ENCODE measurements at regions not wholly inside any gene's neighbourhood (a gene's known extent, or its start where the extent isn't known, plus 50 kb on each side); places are given as distances from the start of the nearest gene placed in this dataset.
"Not testable (repeated sequence)": the region's sequence is repeated elsewhere in the genome, so short reads cannot be mapped to it uniquely, and the experiment has no call there.

DNA sequence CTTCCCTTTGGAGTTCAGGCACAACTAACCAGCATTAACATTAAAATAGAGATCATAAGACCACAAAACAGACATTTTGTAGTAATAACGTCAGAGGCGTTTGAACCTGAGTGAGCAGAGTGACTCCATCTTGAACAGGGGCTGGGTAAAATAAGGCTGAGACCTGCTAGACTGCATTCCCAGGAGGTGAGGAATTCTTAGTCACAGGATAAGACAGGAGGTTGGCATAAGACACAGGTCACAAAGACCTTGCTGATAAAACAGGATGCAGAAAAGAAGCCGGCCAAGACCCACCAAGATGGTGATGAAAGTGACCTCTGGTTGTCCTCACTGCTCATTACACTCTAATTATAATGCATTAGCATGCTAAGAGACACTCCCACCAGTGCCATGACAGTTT lies 493.2 kb upstream of the AUTS2 start:
- H3K4me3 ChIP-seq = no peak overlapping the region
- no peak overlapping the region for H3K27ac ChIP-seq
- no peaks in the 10 kb centered on the region for H3K4me1 ChIP-seq (ENCODE audit: insufficient read depth)
- H3K27me3 ChIP-seq = no peaks in the 10 kb centered on the region
- no peaks in the 10 kb centered on the region for H3K9me3 ChIP-seq
- 76 to 79% (median 79%) methylated on average over 3 of the region's 3 CpGs for WGBS, 3 donors
- no peaks in the 10 kb centered on the region for H3K36me3 ChIP-seq
- no peak for DNase-seq
- intact Hi-C loops (cut with DNase I) = no loop called here
- TF ChIP-seq POLR2A (IDR thresholded peaks at IDR 0.05) = no peak
- TF ChIP-seq, protein P1, sequence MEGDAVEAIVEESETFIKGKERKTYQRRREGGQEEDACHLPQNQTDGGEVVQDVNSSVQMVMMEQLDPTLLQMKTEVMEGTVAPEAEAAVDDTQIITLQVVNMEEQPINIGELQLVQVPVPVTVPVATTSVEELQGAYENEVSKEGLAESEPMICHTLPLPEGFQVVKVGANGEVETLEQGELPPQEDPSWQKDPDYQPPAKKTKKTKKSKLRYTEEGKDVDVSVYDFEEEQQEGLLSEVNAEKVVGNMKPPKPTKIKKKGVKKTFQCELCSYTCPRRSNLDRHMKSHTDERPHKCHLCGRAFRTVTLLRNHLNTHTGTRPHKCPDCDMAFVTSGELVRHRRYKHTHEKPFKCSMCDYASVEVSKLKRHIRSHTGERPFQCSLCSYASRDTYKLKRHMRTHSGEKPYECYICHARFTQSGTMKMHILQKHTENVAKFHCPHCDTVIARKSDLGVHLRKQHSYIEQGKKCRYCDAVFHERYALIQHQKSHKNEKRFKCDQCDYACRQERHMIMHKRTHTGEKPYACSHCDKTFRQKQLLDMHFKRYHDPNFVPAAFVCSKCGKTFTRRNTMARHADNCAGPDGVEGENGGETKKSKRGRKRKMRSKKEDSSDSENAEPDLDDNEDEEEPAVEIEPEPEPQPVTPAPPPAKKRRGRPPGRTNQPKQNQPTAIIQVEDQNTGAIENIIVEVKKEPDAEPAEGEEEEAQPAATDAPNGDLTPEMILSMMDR (IDR thresholded peaks at IDR 0.05) = no peak

DNA sequence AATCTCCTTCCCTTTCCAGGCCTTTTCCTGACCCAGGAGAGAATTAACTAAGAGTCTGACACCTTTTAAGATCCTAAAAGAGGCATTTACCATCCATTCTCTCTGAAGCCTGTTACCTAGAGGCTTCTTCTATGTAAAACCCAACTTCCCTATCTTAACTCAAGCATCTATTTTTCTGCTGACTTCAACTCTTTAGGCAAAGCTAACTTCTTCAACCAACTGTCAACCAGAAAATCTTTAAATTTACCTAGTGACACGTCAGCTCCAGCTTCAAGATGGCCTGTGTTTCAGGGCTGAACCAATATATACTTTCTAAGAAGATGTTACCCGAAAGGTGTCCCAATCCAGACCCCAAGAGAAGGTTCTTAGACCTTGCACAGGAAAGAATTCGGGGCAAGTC lies 492.3 kb upstream of the AUTS2 start:
- H3K36me3 ChIP-seq = no peaks in the 10 kb centered on the region
- H3K27me3 ChIP-seq = no peaks in the 10 kb centered on the region
- H3K4me1 ChIP-seq (ENCODE audit: insufficient read depth) = no peaks in the 10 kb centered on the region
- H3K4me3 ChIP-seq = no peak overlapping the region
- no peak for DNase-seq
- TF ChIP-seq, protein P1 (IDR thresholded peaks at IDR 0.05) = no peak
- TF ChIP-seq EP300 (IDR thresholded peaks at IDR 0.05) (no peak), POLR2A (IDR thresholded peaks at IDR 0.05) (no peak)
- H3K27ac ChIP-seq = no peak overlapping the region
- intact Hi-C loops (cut with DNase I) = no loop called here
- no peaks in the 10 kb centered on the region for H3K9me3 ChIP-seq
- WGBS, 3 donors = 93 to 96% (median 95%) methylated on average over 3 of the region's 3 CpGs

DNA sequence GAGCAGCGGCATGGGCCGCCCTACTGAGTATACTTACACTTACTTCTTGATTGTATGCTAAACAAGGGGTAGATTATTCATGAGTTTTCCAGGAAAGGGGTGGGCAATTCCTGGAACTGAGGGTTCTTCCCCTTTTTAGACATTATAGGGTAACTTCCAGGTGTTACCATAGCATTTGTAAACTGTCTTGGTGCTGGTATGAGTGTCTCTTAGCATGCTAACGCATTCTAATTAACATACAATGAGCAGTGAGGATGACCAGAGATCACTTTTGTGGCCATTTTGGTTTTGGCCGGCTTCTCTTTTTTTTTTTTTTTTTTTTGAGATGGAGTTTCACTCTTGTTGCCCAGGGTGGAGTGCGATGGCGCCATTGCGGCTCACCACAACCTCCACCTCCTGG lies 491.8 kb upstream of the AUTS2 start:
- H3K36me3 ChIP-seq; H3K27me3 ChIP-seq; DNase-seq; H3K9me3 ChIP-seq; H3K4me3 ChIP-seq; intact Hi-C loops (cut with DNase I); H3K27ac ChIP-seq; H3K4me1 ChIP-seq (ENCODE audit: insufficient read depth): not testable (repeated sequence)
- 96 to 99% (median 97%) methylated on average over 7 of the region's 7 CpGs for WGBS, 3 donors

GRCh38 chr7:69106946-69107345 lies 491.3 kb upstream of the AUTS2 start:
- H3K9me3 ChIP-seq; DNase-seq; H3K4me1 ChIP-seq (ENCODE audit: insufficient read depth); H3K4me3 ChIP-seq; H3K36me3 ChIP-seq; H3K27ac ChIP-seq; H3K27me3 ChIP-seq; intact Hi-C loops (cut with DNase I): not testable (repeated sequence)
- WGBS, 3 donors = 78 to 81% (median 80%) methylated on average over 7 of the region's 7 CpGs

- no peaks in the 10 kb centered on the region for H3K9me3 ChIP-seq
- no peak for DNase-seq
- no peak overlapping the region for H3K27ac ChIP-seq
- H3K36me3 ChIP-seq = no peaks in the 10 kb centered on the region
- 94 to 96% (median 95%) methylated on average over 10 of the region's 10 CpGs for WGBS, 3 donors
- no peaks in the 10 kb centered on the region for H3K4me1 ChIP-seq (ENCODE audit: insufficient read depth)
- TF ChIP-seq, protein P1 (IDR thresholded peaks at IDR 0.05) = no peak
- TF ChIP-seq EP300 (IDR thresholded peaks at IDR 0.05) (no peak), POLR2A (IDR thresholded peaks at IDR 0.05) (no peak)
- H3K27me3 ChIP-seq = no peaks in the 10 kb centered on the region
- intact Hi-C loops (cut with DNase I) = no loop called here
- no peak overlapping the region for H3K4me3 ChIP-seq
These were observed 490.2 kb upstream of the AUTS2 start for GRCh38 chr7:69108097-69108496.

DNA sequence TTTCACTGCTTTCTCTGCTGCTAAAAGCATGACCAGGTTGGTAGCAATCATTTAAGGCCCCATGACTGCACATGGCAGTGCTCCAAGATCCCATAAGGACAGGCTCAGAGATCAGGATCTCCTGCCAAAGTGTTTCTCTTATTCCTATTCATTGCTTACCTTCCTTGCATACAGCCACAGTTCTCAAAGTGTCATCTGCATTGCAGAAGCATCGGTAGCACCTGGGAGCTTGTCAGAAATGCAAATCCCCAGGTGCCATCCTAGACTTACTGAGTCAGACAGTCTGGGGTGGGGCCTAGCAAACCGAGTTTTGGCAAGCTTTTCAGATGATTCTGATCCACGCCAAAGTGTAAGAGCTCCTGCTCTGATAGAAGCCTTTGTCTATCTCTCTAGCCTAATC lies 489.0 kb upstream of the AUTS2 start:
- H3K9me3 ChIP-seq = no peaks in the 10 kb centered on the region
- 65 to 69% (median 67%) methylated on average over 3 of the region's 3 CpGs for WGBS, 3 donors
- H3K36me3 ChIP-seq = no peaks in the 10 kb centered on the region
- intact Hi-C loops (cut with DNase I) = no loop called here
- no peak overlapping the region for H3K27ac ChIP-seq
- H3K4me1 ChIP-seq (ENCODE audit: insufficient read depth) = no peaks in the 10 kb centered on the region
- no peaks in the 10 kb centered on the region for H3K27me3 ChIP-seq
- no peak overlapping the region for H3K4me3 ChIP-seq
- TF ChIP-seq EP300 (IDR thresholded peaks at IDR 0.05) (no peak), POLR2A (IDR thresholded peaks at IDR 0.05) (no peak)
- TF ChIP-seq, protein P1 (IDR thresholded peaks at IDR 0.05) = no peak
- no peak for DNase-seq

Measured in ovary (tissue), 7 donors.